ENCODE measurements at regions not wholly inside any gene's neighbourhood (a gene's known extent, or its start where the extent isn't known, plus 50 kb on each side); places are given as distances from the start of the nearest gene placed in this dataset.

DNA sequence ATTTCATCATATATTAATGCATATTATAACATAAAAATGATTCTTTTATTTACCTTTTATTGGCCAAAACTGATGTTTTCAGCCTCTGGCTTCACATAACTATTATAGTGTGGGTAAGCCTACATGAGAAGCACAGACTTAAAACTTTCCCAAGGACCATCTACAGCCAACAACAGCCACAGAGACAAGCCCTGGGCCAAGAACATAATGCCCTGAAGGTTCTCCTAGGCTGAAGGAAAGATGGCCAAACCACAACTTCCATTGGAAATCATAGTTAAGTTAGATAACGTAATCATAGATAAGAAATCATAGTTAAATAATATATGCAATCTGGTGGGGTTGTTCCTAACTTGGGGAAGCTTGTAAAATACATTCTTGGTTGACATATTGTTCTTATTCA, 280.0 kb upstream of the EMCN start:
- POLR2A ChIA-PET: no interaction called here
- no peak for FAIRE-seq
- no peak overlapping the region for H3K4me3 ChIP-seq (replicated peaks in 1 of 3; ENCODE audit: insufficient read depth in 1 of 3, low read depth in 1 of 3, low read length in 3 of 3)
- CTCF ChIA-PET: interaction anchor here (0.9 kb wide), 1 partner anchor 22 kb away, joined by 3 read pairs; no protein-coding TSS in a partner anchor
- no peak overlapping the region for H3K4me2 ChIP-seq (ENCODE audit: insufficient read depth, low read length)
- no peak overlapping the region for H2AFZ ChIP-seq (ENCODE audit: low read depth, low read length)
- no peaks in the 10 kb centered on the region for H3K9me3 ChIP-seq (replicated peaks; ENCODE audit: control insufficient read depth, insufficient read depth, low read length)
- H3K36me3 ChIP-seq (ENCODE audit: control insufficient read depth in 2 of 2, extremely low read depth in 1 of 2, insufficient read depth in 2 of 2, low read length in 2 of 2): no peaks in the 10 kb centered on the region
- H3K9ac ChIP-seq (replicated peaks; ENCODE audit: extremely low read depth, insufficient read depth, low read length): no peak overlapping the region
- H3K79me2 ChIP-seq (ENCODE audit: control insufficient read depth, insufficient read depth, low read length): no peaks in the 10 kb centered on the region
- H3K27me3 ChIP-seq (ENCODE audit: control insufficient read depth in 2 of 2, insufficient read depth in 2 of 2, low read length in 2 of 2): no peaks in the 10 kb centered on the region
- no peak for DNase-seq (ENCODE audit: low read depth, low spot score)
- no peaks in the 10 kb centered on the region for H4K20me1 ChIP-seq (replicated peaks; ENCODE audit: control insufficient read depth, extremely low read depth, insufficient read depth, low read length)
- H3K4me1 ChIP-seq (ENCODE audit: control insufficient read depth, extremely low read depth, insufficient read depth, low read length): no peaks in the 10 kb centered on the region
- H3K27ac ChIP-seq (ENCODE audit: insufficient read depth, low read depth, low read length): no peak overlapping the region
- no TSS peak for BruUV-seq (replicated peaks)
- TF ChIP-seq FOS (IDR thresholded peaks at IDR 0.05; ENCODE audit: borderline replicate concordance, insufficient read depth, low read length) (no peak), GATA2 (IDR thresholded peaks at IDR 0.05; ENCODE audit: insufficient read depth, insufficient read length, low read depth, low read length) (no peak), EZH2 (IDR thresholded peaks at IDR 0.05; ENCODE audit: borderline replicate concordance, low read depth, low read length, severe bottlenecking) (no peak), MAX (IDR thresholded peaks at IDR 0.05; ENCODE audit: insufficient read depth, insufficient read length) (no peak), MYC (IDR thresholded peaks at IDR 0.05; ENCODE audit: low read depth, low read length) (no peak), JUN (IDR thresholded peaks at IDR 0.05; ENCODE audit: borderline replicate concordance, insufficient read depth, insufficient read length, low read depth) (no peak)
- dilution Hi-C loops (cut with MboI; ENCODE audit: extremely low pct_ligation_motif_present, low sequenced_read_pairs) (no loop called here), intact Hi-C loops (cut with micrococcal nuclease) (no loop called here)
- no peaks in the 10 kb centered on the region for H3K9me1 ChIP-seq (replicated peaks; ENCODE audit: control insufficient read depth, extremely low read depth, insufficient read depth, low read length)

DNA sequence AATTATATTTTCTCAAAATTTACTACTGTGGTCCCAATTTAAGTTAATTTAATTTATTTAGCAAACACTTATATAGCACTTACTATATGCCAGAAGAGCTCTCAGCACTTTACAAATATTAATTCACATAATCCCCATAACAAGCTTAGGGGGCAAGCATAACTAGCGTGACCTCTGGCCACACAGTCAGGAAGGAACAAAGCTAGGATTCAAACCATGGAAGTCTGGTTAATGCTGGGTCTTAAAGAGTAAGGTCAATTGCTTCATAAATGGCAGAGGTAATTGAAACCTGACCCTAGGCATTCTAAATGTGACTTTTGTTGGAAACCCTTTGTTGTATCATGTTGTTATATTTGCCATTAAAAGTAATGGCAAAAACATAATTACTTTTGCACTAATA, 279.5 kb upstream of the EMCN start:
- FAIRE-seq (no peak), DNase-seq (ENCODE audit: low read depth, low spot score) (no peak)
- BruUV-seq (replicated peaks): no TSS peak
- Histone ChIP-seq H3K27ac (ENCODE audit: insufficient read depth, low read depth, low read length) (no peak overlapping the region), H3K4me1 (ENCODE audit: control insufficient read depth, extremely low read depth, insufficient read depth, low read length) (no peaks in the 10 kb centered on the region), H3K9me3 (replicated peaks; ENCODE audit: control insufficient read depth, insufficient read depth, low read length) (no peaks in the 10 kb centered on the region), H3K4me3 (replicated peaks in 1 of 3; ENCODE audit: insufficient read depth in 1 of 3, low read depth in 1 of 3, low read length in 3 of 3) (no peak overlapping the region), H3K36me3 (ENCODE audit: control insufficient read depth in 2 of 2, extremely low read depth in 1 of 2, insufficient read depth in 2 of 2, low read length in 2 of 2) (no peaks in the 10 kb centered on the region), H3K9me1 (replicated peaks; ENCODE audit: control insufficient read depth, extremely low read depth, insufficient read depth, low read length) (no peaks in the 10 kb centered on the region), H2AFZ (ENCODE audit: low read depth, low read length) (no peak overlapping the region), H3K79me2 (ENCODE audit: control insufficient read depth, insufficient read depth, low read length) (no peaks in the 10 kb centered on the region), H3K27me3 (ENCODE audit: control insufficient read depth in 2 of 2, insufficient read depth in 2 of 2, low read length in 2 of 2) (no peaks in the 10 kb centered on the region), H3K4me2 (ENCODE audit: insufficient read depth, low read length) (no peak overlapping the region), H4K20me1 (replicated peaks; ENCODE audit: control insufficient read depth, extremely low read depth, insufficient read depth, low read length) (no peaks in the 10 kb centered on the region), H3K9ac (replicated peaks; ENCODE audit: extremely low read depth, insufficient read depth, low read length) (no peak overlapping the region)
- dilution Hi-C loops (cut with MboI; ENCODE audit: extremely low pct_ligation_motif_present, low sequenced_read_pairs): no loop called here
- POLR2A ChIA-PET: no interaction called here
- intact Hi-C loops (cut with micrococcal nuclease): no loop called here
- CTCF ChIA-PET: interaction anchor here (0.9 kb wide), 1 partner anchor 22 kb away, joined by 3 read pairs; no protein-coding TSS in a partner anchor
- TF ChIP-seq FOS (IDR thresholded peaks at IDR 0.05; ENCODE audit: borderline replicate concordance, insufficient read depth, low read length) (no peak), JUN (IDR thresholded peaks at IDR 0.05; ENCODE audit: borderline replicate concordance, insufficient read depth, insufficient read length, low read depth) (no peak), MYC (IDR thresholded peaks at IDR 0.05; ENCODE audit: low read depth, low read length) (no peak), GATA2 (IDR thresholded peaks at IDR 0.05; ENCODE audit: insufficient read depth, insufficient read length, low read depth, low read length) (no peak), POLR2A (IDR thresholded peaks at IDR 0.05; ENCODE audit: low read depth, low read length) (no peak), EZH2 (IDR thresholded peaks at IDR 0.05; ENCODE audit: borderline replicate concordance, low read depth, low read length, severe bottlenecking) (no peak), POLR2AphosphoS5 (IDR thresholded peaks at IDR 0.05; ENCODE audit: insufficient read depth, low read depth, low read length) (no peak), MAX (IDR thresholded peaks at IDR 0.05; ENCODE audit: insufficient read depth, insufficient read length) (no peak), CTCF (IDR thresholded peaks at IDR 0.05; ENCODE audit: extremely low read depth in 1 of 2, insufficient read depth in 1 of 2, low read depth in 1 of 2, low read length in 2 of 2) (no peak)

Data from endothelial cell of umbilical vein (primary cell).